Neural progenitor cell (in vitro differentiated cells): ENCODE measurements at regions not wholly inside any gene's neighbourhood (a gene's known extent, or its start where the extent isn't known, plus 50 kb on each side); places are given as distances from the start of the nearest gene placed in this dataset.

ENCODE experiments used
- CTCF ChIP-seq: fragments of 200-600 bp; sonication (generic); IDR thresholded peaks from 2 replicates; pipeline ENCODE4 v1.5.1; 2017; ENCODE audit warnings: antibody characterized with exemption, mild to moderate bottlenecking
- EZH2phosphoT487 ChIP-seq: fragments of 200-600 bp; sonication (generic); IDR thresholded peaks from 2 replicates; pipeline ENCODE4 v1.6.1; 2017; ENCODE audit warnings: antibody characterized with exemption

- TF ChIP-seq EZH2phosphoT487: no peak
- TF ChIP-seq CTCF: no peak
Measured at GRCh38 chr11:100629671-100630070, 57.4 kb upstream of the ARHGAP42 start.
